ENCODE measurements at regions not wholly inside any gene's neighbourhood (a gene's known extent, or its start where the extent isn't known, plus 50 kb on each side); places are given as distances from the start of the nearest gene placed in this dataset.

GRCh38 chr5:82384034-82384750 is 106.0 kb upstream of the RPS23 start:
- no peak for TF ChIP-seq POLR2A (IDR thresholded peaks at IDR 0.05)
- no peak for TF ChIP-seq CTCF (IDR thresholded peaks at IDR 0.05)

Data from uterus (tissue), 2 donors.